Right ventricle myocardium inferior (tissue), 1 donor: ENCODE measurements at regions not wholly inside any gene's neighbourhood (a gene's known extent, or its start where the extent isn't known, plus 50 kb on each side); places are given as distances from the start of the nearest gene placed in this dataset.

Experiments used
- ATAC-seq: fragments of 200-7000 bp; cut with Tn5 transposase; one replicate; pipeline ENCODE4 v1.9.1; 2020; ENCODE audit warnings: mild to moderate bottlenecking, moderate library complexity
- DNase-seq: peaks from one replicate; pipeline ENCODE4 v3.0.0; 2021; ENCODE audit errors: missing footprints
- intact Hi-C: fragments of 100-400 bp; cut with DNase I; formaldehyde crosslinking; loops from one replicate; pipeline ENCODE4 v1.11.0; 2022
- donor health status: DM: no; HTN: yes; CAD: no; lungs with severe emphysema.

DNA sequence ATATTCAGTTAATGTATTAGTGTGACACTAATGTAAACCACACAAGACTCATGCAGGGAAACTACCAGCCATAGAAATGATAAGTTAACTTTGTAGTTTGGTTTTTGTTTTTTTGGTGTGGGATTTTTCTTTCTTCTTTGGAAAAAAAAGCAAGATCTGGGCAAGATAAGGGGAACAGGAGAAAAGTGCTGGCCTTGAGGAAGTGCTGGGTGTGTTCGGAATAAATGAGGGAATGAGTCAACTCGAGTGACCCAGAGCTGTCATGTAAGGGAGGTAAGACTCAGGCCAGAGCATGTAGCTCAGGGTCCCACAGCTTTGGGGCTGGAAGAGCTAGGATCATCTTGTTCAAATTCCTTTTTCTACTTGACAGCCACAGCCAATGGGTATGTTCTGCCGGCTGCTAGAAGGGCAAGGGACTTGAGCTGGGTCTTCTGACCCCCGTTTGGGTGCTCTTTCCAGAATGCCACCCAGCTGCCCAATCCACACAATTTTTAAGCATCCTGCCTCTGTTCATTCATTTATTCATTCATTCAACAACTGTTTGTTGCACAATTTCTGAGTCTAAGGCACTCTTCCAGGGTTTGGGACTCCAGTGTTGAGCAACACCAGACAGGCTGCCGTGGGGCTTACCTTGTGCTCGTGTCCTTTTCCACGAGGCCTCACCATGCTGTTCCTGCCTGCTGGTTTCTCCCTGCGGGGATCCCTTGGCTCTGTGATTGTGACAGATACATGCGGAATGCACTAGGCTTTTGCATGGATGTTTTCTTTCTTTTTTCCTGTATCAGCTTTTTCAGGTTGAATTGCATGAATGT is 54.5 kb downstream of the CLDN34 start:
- ATAC-seq (no peak), DNase-seq (no peak)
- intact Hi-C loops = no loop called here

DNA sequence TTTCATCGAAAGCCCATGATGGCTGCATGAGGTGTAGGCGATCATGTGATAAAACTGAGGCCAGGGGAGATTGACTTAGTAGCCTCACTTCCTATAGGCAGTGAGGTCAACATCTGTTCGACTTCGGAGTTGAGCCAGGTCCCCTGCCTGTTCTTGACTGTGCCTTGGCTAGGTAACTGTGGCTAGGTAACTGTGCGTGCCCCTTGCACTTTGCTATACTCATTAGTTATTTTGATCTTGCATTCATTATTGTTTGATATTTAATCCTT is 55.0 kb downstream of the CLDN34 start:
- intact Hi-C loops = no loop called here
- DNase-seq = no peak
- no peak for ATAC-seq

DNA sequence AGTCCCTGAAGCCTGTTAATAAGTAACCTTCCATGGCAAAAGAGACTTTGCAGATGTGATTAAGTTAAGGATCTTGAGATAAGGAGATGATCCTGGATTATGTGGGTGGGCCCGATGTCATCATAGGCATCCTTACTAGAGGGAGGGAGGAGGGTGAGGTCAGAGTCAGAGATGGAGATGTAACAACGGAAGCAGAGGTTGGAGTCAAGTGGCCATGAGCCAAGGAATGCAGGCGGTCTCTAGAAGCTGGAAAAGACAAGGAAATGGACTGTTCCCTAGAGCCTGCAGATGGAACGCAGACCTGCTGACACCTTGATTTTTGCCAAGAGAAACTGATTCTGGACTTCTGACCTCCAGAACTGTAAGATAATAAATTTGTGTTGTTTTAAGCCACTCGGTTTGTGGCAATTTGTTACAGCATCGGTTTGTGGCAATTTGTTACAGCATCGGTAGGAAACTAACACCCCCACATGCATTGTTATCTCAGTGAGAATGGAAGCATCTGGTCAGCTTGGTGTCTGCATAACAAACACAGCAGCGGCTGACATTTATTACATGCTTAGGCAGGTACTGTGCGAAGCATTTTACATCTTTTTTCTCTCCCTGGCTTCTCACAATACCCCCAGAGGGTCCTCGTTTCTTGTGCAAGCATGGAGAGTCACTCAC is 55.6 kb downstream of the CLDN34 start:
- intact Hi-C loops = no loop called here
- DNase-seq = no peak
- peak; percentile 86 for ATAC-seq

GRCh38 chrX:10023821-10024220 is 56.7 kb downstream of the CLDN34 start:
- ATAC-seq (no peak), DNase-seq (no peak)
- intact Hi-C loops = no loop called here

DNA sequence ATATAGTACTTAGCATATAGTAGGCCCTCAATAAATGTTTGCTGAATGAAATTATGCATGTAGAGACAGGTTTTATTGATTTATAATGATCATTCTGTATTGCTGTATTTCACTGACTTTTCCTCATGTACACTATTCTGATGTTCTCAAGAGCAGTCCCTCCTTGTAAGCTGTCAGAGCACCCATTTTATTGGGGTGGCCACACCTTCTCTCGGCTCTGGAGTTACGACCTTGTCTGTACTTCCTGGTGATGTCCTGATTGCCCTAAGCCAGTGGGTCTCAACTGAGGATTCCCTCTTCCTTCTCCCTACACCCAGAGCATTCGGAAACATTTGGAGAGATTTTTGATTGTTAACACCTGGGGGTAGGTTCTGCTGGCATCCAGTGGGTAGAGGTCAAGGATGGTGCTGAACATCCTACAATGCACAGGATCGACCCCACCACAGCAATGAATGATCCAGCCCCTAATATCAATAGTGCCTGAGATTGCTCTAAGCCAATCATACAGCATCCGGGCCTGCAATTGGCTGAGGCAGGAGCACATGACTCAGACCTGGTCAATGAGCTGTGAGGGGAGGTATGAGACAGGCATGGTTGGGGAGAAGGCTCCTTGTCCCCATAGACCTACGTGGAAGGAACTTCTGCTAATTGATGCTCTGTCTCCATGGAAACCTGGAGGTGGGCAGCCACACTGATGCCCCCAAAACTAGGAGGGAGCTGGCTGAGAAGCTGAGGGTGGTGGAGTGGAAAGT is 58.8 kb downstream of the CLDN34 start:
- no peak for ATAC-seq
- intact Hi-C loops = no loop called here

GRCh38 chrX:10028283-10029104 is 61.3 kb downstream of the CLDN34 start:
- DNase-seq = no peak
- no peak for ATAC-seq
- intact Hi-C loops = no loop called here

More for the DNA sequence above, 58.8 kb downstream of the CLDN34 start:
- no peak for DNase-seq

- no peak for DNase-seq
- ATAC-seq = no peak
- intact Hi-C loops = no loop called here
These were observed 63.4 kb downstream of the CLDN34 start for GRCh38 chrX:10030570-10030969.

DNA sequence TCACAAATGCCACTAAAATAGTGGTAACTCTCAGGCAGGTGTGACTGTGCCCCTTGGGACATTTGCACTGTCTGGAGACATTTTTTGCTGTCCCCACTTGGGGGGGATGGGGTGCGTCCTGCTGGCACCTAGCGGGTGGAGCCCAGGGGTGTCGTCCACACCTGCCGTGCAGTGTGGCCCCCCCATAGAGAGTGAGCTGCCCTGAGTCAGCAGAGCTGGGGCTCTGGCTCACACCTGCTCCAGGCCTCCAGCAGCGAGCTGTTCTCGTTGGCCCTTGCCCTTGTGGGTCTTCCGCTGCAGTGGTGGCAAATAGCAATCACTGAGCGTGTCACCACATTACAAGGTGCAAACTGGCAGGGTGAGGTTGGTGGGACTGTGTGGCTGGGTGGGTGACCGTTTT is 64.6 kb downstream of the CLDN34 start:
- intact Hi-C loops = no loop called here
- no peak for ATAC-seq
- DNase-seq = no peak

DNA sequence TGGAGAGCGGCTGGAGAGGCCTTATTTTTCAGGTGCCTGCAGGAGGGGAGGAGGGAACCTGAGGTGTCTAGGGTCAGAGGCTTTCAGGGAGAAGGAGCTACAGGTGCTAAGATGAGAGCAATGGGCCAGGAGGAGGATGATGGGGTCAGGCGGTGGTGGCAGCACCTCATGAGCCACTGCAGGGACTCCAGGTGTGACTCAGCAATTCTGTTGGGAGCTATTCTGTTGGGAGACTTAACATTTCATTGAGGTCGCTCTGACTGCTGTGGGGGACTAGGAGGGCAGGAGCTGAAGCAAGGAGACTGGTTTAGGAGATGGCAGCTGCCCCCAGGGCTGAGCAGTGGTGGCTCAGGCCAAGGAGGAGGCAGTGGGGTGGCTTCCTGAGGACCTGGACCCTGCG is 65.0 kb downstream of the CLDN34 start:
- peak; percentile 28 for ATAC-seq
- DNase-seq = no peak
- intact Hi-C loops = no loop called here

GRCh38 chrX:10033375-10034007 is 66.3 kb downstream of the CLDN34 start:
- DNase-seq = no peak
- intact Hi-C loops = no loop called here
- peak; percentile 35 for ATAC-seq

GRCh38 chrX:10034740-10035260 is 67.6 kb downstream of the CLDN34 start:
- intact Hi-C loops = no loop called here
- ATAC-seq (no peak), DNase-seq (no peak)

DNA sequence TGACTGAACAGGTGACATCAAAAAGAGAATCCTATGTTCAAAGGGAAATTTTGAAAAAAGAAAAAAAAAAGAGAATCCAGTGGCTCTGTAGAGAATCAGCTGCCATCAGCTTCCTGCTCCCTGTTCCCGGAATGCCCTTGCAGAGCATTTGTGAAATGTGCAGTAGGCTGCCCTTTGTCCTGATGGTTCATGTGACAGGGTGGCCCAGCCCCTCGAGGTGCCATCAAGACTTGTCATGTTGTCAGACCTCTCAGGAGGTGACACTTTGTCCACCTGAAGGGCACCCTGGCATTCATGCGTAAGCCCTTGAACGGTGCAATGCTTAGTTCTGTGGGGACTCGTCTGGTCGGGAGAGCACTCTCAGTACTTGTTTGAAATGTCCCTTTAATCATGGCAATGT is 71.4 kb downstream of the CLDN34 start:
- ATAC-seq (peak; percentile 37), DNase-seq (no peak)
- intact Hi-C loops = no loop called here

GRCh38 chrX:10039821-10040793 is 72.9 kb downstream of the CLDN34 start:
- intact Hi-C loops = no loop called here
- no peak for DNase-seq
- ATAC-seq = no peak

GRCh38 chrX:10040961-10041360 is 73.8 kb downstream of the CLDN34 start:
- no peak for DNase-seq
- ATAC-seq = no peak

DNA sequence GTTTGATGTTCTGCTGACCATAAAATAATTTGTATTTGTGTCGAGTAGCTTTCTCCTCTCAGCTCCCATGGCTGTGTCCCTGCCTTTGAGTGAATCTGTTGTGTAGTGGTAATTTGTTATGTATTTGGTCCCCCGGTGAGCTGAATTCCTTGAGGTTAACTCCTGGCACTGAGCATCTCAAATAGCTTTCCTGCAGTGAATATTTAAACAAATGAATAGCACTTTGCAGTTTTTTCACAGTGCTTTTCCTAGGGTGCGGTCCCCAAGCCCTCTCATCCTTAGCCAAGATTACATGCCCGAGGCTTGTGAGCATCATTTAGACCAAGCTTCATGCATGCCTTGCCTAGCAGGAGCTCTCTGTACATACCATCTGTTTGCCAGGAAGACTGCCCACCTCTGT is 74.2 kb downstream of the CLDN34 start:
- DNase-seq (no peak), ATAC-seq (no peak)
- intact Hi-C loops = no loop called here

More at GRCh38 chrX:10040961-10041360, 73.8 kb downstream of the CLDN34 start:
- intact Hi-C loops = no loop called here

DNA sequence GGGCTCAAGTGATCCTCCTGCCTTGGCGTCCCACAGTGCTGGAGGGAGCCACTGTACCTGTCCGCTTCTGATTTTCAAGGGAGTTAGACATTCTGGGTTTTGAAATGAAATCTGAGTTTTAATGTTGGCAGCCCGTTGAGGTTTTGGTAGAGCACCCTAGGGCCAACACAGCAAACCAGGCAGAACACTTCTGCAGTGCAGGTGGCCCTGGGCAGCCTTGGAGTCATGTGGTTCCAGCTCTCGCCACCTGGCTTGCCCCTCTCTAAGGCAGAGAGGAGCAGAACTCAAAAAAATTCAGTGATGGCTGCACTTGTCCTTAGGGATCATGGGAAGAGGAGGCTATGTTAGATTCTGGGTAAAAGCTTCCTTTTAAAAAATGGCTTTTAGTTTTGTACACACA is 74.9 kb downstream of the CLDN34 start:
- ATAC-seq = no peak
- DNase-seq = no peak
- intact Hi-C loops = no loop called here

DNA sequence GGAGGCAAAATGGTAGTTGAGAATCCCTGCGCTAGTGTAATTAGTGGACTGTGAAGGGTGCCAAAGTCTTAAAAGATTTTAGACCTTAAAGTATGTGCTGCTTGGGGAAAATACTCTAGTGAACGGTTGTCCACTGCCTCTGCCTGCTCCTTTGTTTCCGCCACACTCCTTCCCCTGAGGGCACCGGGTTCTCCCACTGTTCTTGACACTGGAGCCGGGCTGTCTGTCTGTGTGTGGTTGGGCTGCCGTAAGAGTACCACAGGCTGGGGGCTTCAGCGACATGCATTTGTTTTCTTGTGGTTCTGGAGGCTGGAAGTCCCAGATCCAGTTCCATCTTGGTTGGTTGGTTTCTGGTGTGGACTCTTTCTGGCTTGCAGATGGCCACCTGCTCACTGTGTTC is 76.2 kb downstream of the CLDN34 start:
- intact Hi-C loops = no loop called here
- ATAC-seq (no peak), DNase-seq (no peak)
